NB4 (cell line): ENCODE measurements at regions not wholly inside any gene's neighbourhood (a gene's known extent, or its start where the extent isn't known, plus 50 kb on each side); places are given as distances from the start of the nearest gene placed in this dataset.

Experiments
- CTCF ChIP-seq: IDR thresholded peaks from one replicate; pipeline ENCODE4 v1.5.1; 2012; ENCODE audit warnings: low read depth, low read length
- MAX ChIP-seq: IDR thresholded peaks from 2 replicates; pipeline ENCODE4 v1.6.1; 2011; ENCODE audit warnings: low read depth, low read length
- MYC ChIP-seq: IDR thresholded peaks from 2 replicates; pipeline ENCODE4 v1.6.1; 2011; ENCODE audit warnings: low read depth, low read length
- POLR2A ChIP-seq: IDR thresholded peaks from 2 replicates; pipeline ENCODE4 v1.6.1; 2011; ENCODE audit warnings: mild to moderate bottlenecking; ENCODE audit not compliant: insufficient read length; ENCODE audit errors: extremely low read depth

- no peak for TF ChIP-seq CTCF
- TF ChIP-seq POLR2A: no peak
- TF ChIP-seq MAX: no peak
- TF ChIP-seq MYC: no peak
Measured at GRCh38 chr2:103615611-103616105, 853.8 kb downstream of the TMEM182 start.
